HG03432 (cell line): ENCODE measurements at regions not wholly inside any gene's neighbourhood (a gene's known extent, or its start where the extent isn't known, plus 50 kb on each side); places are given as distances from the start of the nearest gene placed in this dataset.

Experiments
- ATAC-seq: cut with Tn5 transposase; IDR thresholded peaks from one replicate; pipeline ENCODE4 v1.9.1; 2021; ENCODE audit warnings: mild to moderate bottlenecking, moderate library complexity; ENCODE audit not compliant: unreplicated experiment

DNA sequence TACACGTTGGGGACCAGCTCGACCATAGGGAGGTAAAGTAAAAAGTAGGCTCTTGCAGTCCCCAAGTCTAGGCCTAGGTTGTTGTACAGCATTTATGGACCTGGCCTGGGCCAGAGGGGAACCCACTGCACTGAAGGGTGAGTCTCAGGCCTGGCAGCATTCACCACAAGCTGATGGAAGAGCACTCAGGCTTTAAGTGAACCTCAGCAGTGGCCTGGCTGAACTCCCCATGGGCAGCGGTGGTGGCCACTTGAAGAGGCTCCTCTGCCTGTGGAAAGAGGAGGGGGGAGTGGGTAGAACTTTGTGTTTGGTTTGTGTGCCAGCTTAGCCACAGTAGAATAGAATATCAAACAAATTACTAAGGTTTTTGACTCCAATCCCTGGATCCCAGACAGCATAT lies 176.2 kb upstream of the PRMT6 start:
- ATAC-seq, result no peak

DNA sequence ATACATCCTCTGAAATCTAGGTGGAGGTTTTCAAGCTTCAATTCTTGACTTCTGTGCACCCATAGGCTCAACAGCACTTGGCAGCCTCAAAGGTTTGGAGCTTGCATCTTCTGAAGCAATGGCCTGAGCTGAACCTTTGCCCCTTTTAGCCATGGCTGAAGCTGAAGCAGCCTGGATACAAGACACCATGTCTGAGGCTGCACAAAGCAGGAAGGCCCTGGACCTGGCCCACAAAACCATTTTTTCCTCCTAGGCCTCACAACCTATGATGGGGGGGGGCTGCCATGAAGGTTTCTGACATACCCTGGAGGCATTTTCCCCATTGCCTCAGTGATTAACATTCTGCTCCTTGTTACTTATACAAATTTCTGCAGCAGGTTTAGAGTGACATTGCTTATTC lies 173.3 kb upstream of the PRMT6 start:
- ATAC-seq, result no peak

DNA sequence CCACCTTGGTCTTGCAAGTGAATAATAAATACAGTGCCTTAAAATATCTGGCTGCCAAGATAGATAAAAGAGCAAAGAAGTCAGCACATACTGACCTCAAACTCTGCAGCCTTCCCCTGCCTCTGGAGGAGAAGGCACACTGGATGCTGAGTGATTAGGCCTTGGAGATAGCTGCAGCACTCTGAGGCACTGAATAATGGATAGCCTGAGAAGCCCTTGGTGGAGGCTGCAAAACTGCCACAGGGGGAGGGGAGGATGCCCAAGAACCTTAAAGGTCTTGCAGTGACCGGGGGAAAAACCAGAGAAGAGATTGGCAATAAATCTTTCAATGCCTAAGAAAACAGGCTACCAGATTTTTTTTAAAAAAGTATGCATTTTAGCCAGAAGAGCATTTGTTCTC lies 167.4 kb upstream of the PRMT6 start:
- ATAC-seq, result no peak

DNA sequence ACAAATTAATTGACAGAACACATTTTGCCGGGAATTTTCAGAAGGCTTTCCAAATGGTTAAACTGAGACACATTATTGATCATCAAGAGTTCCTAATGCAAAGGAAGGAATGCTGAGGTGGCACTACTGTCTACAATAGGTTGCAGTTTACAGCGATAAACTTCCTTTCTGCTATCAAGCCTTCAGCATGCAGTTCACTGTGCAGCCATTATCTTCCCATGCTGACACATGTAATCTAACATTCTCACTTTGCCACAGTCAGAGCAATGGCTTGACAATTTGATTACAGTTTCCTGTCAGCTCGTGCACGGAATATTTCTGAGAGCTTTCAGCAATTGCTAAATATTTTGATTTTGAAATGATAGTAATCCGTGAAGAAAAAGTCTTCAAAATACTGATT lies 166.9 kb upstream of the PRMT6 start:
- ATAC-seq, result no peak

DNA sequence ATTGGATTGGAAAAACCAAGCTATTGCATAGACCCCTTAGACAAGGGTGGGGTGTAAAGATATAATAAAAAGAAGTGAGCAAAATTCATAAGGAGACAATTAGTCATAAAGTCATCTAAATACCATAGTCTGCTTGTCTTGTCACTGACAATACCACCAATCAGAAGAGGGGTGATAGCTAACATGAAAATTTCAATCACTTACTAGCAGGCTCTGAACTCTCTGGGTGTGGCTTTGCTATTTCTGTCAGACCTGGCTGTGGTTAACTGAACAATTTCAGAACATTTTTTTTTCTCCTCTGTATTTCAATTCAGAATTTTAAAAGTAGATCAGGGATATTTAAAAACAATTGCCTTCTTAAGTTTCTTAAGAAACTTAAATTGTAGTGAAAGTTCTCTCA lies 158.5 kb upstream of the PRMT6 start:
- ATAC-seq, result no peak

DNA sequence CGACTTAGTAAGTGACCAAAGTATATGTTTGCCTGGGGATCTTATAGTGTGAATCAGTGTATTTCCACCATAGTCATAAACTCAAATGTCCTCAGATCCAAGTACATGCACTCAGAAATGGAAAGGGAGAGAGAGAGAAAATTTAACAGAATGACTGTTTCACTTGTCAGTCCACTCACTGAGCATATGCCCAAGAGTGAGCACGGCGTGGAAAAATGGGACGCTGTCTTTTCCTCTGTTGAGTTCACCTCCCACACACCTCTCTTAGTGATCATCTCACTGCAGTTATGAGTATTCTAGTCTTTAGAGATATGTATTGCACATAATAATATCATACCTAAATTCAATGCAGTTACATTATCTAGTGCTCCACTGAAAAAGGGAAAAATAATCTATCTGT lies 156.8 kb upstream of the PRMT6 start:
- ATAC-seq, result no peak

DNA sequence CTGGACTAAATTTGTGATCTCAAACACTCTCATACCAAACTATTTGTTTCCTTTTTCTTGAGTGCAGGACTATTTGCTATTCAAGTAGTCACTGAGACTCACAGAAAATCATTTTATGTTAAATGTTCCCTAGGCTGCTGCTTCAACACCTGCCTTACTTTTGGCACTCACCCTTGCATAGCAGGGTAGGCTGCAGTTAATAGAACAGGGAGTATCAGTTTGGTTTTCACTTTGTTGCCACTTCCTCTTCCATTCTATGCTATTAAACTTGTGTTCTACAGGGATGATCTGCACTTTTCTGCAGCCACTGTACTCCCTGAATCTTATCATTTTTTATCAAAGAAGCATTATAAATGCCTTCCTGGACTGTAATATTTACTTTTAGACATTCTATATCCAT lies 148.7 kb upstream of the PRMT6 start:
- ATAC-seq, result peak; percentile 100

DNA sequence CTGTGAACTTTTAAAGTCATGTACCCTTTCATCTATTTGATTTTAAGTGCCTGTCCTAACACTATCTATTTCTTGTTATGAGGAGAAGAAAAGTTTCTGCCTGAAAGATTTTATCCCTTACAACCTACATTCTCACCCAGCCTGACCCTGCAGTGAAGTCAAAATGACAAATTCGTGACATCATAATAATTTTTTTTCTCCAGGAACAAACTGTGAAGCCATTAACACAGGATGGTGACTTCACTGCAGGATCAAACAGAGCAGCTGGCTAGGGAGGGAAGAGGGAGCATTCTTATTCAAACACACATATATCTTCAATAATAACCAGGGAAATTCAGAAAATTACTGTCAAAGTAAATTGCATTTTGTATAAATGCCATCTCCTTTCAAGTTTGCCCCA lies 147.8 kb upstream of the PRMT6 start:
- no peak for ATAC-seq

DNA sequence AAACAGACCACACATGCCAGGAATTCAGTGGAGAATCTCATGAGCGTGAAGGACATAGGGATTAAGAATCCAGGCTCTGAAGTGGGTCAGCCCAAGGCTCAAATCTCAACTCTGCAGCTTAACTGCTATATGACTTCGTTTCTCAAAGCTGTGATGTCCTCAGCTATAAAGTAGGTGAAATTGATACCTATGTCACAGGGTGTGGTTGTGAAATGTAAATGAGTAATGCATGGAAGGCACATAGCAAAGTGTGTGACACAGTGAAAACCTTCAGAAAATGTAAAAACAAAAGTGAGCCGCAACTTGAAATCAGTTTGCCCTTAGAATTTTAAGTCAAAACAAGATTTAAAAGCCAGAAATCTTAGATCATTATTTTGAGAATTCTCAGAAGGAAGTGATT lies 145.7 kb upstream of the PRMT6 start:
- ATAC-seq, result no peak

DNA sequence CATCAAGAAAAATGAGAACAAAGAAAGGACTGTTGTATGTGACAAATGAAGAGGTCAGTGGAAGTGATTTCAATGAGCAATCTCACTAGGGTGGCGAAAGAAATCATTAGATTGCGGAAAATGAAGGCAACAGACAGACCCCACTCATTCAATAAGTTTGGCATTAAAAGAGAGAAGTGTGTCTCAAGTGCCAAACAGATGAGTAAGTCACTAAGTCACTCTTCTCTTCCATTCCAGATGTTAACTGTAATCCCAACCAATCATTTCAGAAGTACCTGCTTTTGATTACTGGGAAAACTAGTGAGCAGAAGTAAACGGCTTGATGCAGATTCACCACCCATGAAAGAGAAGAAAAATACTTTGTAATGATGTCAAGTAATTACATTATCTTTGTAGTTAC lies 144.3 kb upstream of the PRMT6 start:
- ATAC-seq, result no peak

DNA sequence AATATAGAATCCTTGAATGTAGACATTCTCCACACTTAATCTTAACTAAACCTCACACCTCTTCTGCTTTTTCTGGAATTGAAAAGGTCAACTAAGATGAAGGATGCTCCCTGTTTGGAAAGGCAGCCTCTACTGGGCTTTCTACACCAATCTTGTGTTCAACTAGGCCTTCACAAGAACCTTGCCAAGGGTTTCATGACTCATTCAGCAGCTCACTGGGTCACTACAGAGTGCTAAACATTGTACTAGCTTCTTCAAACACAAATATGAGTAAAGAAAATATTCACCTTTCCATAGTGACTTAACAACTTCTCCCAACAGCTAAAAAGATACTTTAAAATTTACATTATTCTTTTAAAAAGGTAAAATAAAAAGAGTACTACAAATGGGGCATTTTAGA lies 135.3 kb upstream of the PRMT6 start:
- ATAC-seq, result no peak

DNA sequence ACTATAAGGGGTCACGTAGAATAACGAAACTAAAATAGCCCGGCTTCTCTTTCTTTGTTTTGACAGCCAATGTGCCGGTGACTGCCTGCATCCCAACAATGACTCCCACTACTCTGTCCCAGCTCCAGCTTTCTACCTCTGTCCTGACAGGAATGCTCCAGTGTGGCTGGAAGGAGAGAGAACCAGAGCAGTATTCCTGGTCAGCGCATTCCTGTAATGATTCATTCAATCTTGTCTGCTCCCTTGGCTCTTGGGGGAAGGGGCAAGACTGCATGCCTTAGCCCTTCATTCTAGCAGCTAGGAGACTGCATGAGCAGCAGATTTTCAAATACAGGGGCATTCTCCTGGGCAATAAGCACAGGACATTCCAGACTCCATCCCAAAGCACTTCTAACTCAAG lies 132.1 kb upstream of the PRMT6 start:
- no peak for ATAC-seq

DNA sequence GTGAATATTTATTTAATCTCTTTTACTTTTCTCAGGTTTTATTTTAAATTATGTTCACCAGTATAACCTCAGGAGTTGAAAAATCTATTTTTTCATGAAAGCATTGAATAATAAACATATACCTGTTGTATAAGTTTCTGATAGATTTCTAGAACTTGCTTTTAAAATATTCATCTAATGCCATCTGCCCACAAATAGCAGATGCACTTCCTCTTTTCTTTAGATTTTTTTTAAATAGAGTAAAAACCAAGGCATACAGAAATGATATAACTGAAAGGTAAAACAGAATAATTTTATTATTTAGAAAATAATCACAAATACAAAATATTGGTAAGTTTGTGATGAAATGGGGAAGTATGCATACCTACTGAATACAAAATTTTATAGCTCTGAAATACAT lies 130.7 kb upstream of the PRMT6 start:
- ATAC-seq, result no peak

DNA sequence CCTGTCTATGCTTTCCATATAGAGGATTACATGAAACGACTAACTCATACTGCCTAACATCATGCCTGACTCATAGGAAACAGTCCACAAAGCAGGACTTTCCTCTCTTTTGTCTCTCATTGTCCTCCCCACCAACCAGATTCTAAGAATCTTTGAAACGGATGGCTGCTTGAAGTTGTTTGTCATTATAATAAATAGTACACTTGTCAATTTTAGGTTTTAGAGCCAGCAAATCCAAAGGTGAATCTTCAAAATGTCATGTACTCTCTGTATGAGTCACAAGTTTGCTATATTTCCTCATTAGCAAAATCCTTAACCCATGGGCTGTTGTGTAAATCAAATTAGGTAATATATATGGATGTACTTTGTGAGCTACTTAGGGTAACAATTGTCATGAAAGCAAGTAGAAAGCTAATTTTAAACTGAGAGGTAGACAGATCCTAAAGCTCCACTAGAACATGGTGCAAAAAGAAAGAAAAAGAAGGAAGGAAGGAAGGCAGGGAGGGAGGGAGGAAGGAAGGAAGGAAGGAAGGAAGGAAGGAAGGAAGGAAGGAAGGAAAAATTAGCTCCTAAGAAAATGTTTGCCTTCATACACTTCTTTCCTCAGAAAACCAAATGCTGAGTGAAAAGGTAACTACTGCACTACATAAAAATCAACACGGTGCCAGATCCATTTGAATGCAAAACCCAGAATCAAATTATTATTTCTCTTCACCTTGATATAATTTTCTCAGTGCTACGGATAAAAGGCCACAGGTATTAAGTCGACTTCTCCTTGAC lies 129.5 kb upstream of the PRMT6 start:
- no peak for ATAC-seq

DNA sequence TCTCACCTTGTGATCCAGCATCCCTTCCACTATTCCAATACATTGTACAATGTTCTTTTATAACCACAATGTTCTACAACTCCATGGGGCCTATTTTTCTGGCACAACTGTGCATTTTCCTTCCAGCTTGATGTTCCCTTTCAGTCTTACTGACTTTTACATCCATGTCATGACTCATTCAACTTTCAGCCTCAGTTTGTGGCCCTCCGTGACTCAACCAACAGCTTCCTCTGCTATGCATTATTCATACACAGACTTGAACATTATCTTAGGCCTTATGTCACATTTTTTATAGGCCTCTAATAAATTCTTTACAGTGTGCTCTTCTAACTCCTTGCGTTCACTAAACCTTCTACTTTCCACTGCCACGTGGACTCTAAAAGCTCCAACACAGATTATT lies 119.4 kb upstream of the PRMT6 start:
- ATAC-seq, result no peak

DNA sequence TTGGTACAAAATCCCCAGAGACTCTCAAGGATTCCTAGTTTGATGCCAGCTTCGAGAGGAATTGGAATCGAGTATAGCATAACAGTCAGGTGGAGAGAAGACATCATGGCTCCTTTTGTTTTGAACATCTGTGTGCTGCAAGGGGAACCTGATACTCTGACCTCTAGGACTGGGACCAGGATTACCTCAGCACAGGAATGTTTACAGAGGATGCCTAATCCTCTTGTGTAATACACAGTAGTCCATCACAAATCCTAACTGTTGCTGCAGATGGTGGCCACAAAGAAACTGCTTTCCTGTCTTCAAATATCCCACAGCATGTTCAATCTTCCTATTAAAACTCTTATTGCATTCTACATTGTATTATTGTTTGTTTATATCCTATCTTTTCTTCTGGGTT lies 111.8 kb upstream of the PRMT6 start:
- no peak for ATAC-seq

DNA sequence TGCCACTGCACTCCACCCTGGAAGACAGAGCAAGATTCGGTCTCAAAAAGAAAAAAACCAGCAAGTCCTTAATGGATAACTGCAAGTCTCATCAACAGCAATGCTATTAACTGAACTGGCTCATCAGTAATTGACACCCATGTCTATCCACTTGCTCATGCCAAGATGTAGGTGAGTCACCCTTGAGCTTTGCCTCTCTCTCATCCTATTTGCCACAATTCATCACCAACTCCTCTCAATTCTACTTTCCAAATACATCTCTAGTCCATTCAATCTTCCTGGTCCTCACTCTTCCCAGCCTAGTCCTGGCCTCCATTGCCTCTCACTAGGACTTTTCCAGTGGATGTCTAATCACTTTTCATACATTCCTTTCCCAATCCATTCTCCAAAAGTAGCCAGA lies 103.7 kb upstream of the PRMT6 start:
- no peak for ATAC-seq

DNA sequence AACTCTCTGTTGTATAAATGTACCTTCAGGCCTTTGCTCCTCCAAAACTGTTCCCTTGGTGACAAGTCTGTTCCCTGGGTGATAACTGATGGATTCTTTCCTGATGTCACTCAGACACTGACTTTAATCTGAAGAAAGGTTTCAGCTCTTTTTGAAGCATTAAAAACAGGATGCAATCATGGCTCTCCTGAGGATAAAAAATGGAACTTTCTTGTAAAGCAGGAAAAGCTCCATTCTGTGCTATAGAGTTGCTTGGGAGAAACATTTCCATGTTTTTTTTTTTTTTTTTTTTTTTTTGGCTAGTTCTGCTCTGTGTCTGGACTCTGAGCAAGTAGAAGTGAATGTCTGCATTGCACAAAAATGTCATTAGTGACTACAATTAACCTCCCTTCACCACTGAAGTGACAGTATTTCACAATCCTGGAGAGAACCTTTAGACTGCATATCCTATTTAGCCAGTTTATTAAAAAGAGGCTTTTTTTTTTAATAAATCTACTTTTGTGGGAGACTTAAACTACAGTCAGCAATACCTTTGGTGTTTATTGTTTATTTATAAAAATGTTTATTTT lies 101.7 kb upstream of the PRMT6 start:
- ATAC-seq, result no peak

DNA sequence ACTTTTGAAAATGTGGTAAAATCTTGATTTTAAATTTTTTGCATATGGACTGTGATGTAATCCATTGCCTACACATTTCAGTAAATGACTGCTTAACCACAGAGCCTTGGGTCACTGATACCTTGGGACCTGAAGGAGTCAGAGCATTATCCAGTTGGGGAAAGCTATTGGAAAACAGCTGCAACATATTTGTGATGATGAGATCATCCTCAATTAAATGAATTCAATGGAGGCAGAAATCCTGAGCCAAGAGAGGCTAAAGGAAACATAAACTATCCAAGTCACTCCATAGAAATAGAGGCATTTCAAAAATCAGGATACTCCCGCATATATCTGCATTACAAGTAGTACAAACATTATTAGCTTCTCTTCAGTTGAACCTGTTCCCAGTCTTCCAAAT lies 99.8 kb upstream of the PRMT6 start:
- no peak for ATAC-seq

DNA sequence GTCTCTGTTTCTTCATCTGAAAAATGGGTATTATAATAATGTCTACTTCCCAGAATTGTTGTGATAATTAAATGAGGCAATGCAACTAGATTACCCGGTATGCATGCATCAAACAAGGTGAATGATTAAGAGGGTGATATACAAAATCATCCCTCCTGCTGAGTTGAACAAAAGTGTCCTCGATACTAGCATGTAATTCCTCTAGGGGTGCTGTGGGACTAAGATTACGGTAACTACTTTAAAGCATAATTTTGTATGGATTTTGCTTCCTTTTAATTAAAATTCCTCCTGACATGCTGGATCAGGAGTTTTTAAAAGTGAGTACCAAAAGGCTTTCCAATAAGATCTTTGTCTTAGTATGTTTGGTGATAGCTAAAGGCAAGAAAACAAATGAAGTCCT lies 98.7 kb upstream of the PRMT6 start:
- no peak for ATAC-seq

DNA sequence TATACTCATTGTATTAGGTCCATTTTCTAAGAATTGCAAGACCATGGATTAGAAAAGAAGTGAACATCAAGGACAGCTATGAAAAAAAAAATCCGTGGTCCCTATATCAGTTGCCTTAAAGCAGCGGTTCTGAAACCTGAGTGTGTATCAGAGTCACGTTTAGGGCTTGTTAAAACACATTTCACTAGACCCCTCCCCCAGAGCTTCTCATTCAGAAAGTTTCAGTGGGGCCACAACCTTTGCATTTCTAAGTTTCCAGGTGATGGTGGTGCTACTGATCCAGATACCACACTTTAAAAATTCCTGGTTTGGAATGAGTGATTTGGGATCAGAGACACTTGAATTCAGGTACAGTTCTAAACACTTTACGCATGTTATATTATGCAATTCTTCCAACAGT lies 96.1 kb upstream of the PRMT6 start:
- peak; percentile 75 for ATAC-seq

DNA sequence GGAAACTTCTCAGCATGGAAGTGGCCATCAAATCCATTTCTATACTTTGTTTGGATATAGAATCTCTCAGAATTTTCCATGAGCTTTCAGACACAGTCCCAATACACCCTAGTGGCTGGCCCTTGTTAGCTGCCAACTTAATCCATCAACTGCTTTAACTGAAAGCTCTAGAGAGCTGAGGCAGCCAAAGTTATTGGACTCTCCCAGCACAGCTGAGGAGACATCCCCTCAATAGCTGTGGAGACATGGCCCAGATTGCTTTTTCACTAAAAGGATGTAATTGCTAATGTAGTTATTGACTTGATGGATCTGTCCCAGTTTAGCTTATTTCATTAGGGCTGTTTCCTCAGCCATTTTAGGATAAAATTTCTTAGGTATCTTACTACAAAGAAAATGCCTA lies 94.8 kb upstream of the PRMT6 start:
- ATAC-seq, result no peak

DNA sequence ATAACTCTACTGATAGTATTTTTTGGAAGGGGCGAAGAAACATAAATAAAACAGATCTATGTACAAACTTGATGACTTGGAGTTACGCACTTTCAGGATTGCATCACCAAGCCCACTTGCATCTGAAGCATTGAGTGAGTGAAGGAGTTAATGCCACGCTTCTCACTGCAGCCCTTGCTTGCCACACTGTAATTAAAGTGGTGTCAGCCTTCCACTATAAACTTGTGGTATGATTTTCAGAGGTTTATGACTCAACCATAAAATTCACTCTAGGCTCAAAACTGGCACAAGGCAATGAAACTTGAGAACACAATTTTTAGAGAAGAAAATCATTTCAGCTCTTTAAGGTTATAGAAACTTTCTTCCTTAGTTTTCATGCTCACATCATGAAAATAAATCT lies 93.9 kb upstream of the PRMT6 start:
- ATAC-seq, result no peak
